Testis (tissue), 2 donors: ENCODE measurements at regions not wholly inside any gene's neighbourhood (a gene's known extent, or its start where the extent isn't known, plus 50 kb on each side); places are given as distances from the start of the nearest gene placed in this dataset.

Source experiments
- CTCF ChIP-seq, 3 experiments: fragments of 450-650 bp in 2 of 3; fragments of 200-600 bp in 1 of 3; sonication (generic) in 1 of 3; IDR thresholded peaks; one replicate each; pipeline ENCODE4 v1.5.1; 2016 to 2019; ENCODE audit warnings: antibody characterized with exemption in 3 of 3, mild to moderate bottlenecking in 2 of 3, moderate library complexity in 1 of 3
- POLR2A ChIP-seq: fragments of 450-650 bp; IDR thresholded peaks from one replicate; pipeline ENCODE4 v1.6.1; 2017; ENCODE audit warnings: antibody characterized with exemption, mild to moderate bottlenecking, moderate library complexity

- no peak for TF ChIP-seq POLR2A
- no peak for TF ChIP-seq CTCF (IDR thresholded peaks at IDR 0.05)
These were observed 723.7 kb upstream of the SLC35B3 start for GRCh38 chr6:9159051-9159450.
